HUES64 (cell line): ENCODE measurements at regions not wholly inside any gene's neighbourhood (a gene's known extent, or its start where the extent isn't known, plus 50 kb on each side); places are given as distances from the start of the nearest gene placed in this dataset.

Experiments
- H3K27ac ChIP-seq: 2 replicates; pipeline ENCODE4 v1.7.0; 2013; ENCODE audit warnings: low read depth, low read length, inconsistent platforms
- H3K27me3 ChIP-seq: 2 replicates; pipeline ENCODE4 v1.6.1; 2013; ENCODE audit warnings: mild to moderate bottlenecking, low read length; ENCODE audit not compliant: insufficient read depth
- H3K36me3 ChIP-seq: 2 replicates; pipeline ENCODE4 v1.6.1; 2013; ENCODE audit warnings: mild to moderate bottlenecking, low read length; ENCODE audit not compliant: insufficient read depth
- H3K4me1 ChIP-seq: 2 replicates; pipeline ENCODE4 v1.6.1; 2013; ENCODE audit warnings: mild to moderate bottlenecking, low read length, moderate library complexity; ENCODE audit not compliant: insufficient read depth
- H3K4me3 ChIP-seq: 2 replicates; pipeline ENCODE4 v1.5.1; 2013; ENCODE audit warnings: mild to moderate bottlenecking, low read length, moderate library complexity
- H3K9ac ChIP-seq: 2 replicates; pipeline ENCODE4 v1.6.1; 2013; ENCODE audit warnings: mild to moderate bottlenecking, low read depth, low read length
- H3K9me3 ChIP-seq: 2 replicates; pipeline ENCODE4 v1.6.1; 2013; ENCODE audit warnings: low read depth, low read length; ENCODE audit not compliant: insufficient read depth
- WGBS: fragments of 150-250, 120-280 bp; methylation state at CpG from one replicate; pipeline ENCODE4 v1.1.7; 2013; ENCODE audit warnings: missing lambda C conversion rate; 5-methylcytosine and 5-hydroxymethylcytosine counted together

- Histone ChIP-seq H3K36me3 (no peaks in the 10 kb centered on the region), H3K4me3 (no peak overlapping the region)
Observed at GRCh38 chr13:106789911-106790310, 222.0 kb upstream of the ARGLU1 start.

DNA sequence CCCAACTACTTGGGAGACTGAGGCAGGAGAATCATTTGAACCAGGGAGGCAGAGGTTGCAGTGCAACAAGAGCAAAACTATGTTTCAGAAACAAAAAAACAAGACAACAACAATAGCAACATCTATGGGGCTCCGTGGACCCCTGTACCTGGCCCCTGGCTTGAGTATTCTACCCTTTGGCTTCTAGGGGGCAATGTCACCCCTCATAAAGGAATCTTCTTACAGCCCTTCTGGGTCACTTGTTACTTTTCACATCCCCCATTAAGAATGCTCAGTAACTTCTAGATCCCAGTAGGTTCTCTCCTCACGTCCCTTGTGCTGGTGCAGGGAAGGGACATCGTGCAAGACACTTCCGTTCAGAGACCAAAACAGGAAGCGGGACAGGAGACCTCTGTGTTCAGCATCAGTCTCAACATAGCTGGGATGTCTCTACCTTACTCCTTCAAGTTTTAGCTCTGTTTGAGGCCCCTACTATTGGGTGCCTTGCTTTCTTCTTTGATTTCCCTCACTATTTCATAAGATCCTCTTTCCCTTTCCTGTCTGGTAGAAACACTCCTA is 218.1 kb upstream of the ARGLU1 start:
- no peak overlapping the region for H3K27ac ChIP-seq
- WGBS = 70% methylated on average over 5 of the region's 5 CpGs
- H3K27me3 ChIP-seq = no peaks in the 10 kb centered on the region

More at GRCh38 chr13:106789911-106790310, 222.0 kb upstream of the ARGLU1 start:
- H3K9me3 ChIP-seq = no peaks in the 10 kb centered on the region
- peaks cover 7% of the 10 kb centered on the region; the same call in 1 of the 2 replicates for H3K27me3 ChIP-seq
- no peak overlapping the region for H3K9ac ChIP-seq
- H3K27ac ChIP-seq = no peak overlapping the region
- H3K4me1 ChIP-seq = peaks cover 28% of the 10 kb centered on the region

GRCh38 chr13:106774621-106775020 is 206.7 kb upstream of the ARGLU1 start:
- H3K27me3 ChIP-seq = no peaks in the 10 kb centered on the region
- 100% methylated on average over 1 of the region's 1 CpG for WGBS
- no peaks in the 10 kb centered on the region; the same call in 1 of the 2 replicates for H3K4me1 ChIP-seq
- no peak overlapping the region for H3K4me3 ChIP-seq
- no peaks in the 10 kb centered on the region; the same call in 1 of the 2 replicates for H3K36me3 ChIP-seq
- H3K9me3 ChIP-seq = no peaks in the 10 kb centered on the region
- no peak overlapping the region for H3K9ac ChIP-seq
- no peak overlapping the region for H3K27ac ChIP-seq

More for the DNA sequence above, 218.1 kb upstream of the ARGLU1 start:
- H3K4me3 ChIP-seq = no peak overlapping the region
- peaks cover 15% of the 10 kb centered on the region for H3K4me1 ChIP-seq
- no peak overlapping the region for H3K9ac ChIP-seq
- no peaks in the 10 kb centered on the region for H3K36me3 ChIP-seq
- H3K9me3 ChIP-seq = no peaks in the 10 kb centered on the region

- no peak overlapping the region for H3K9ac ChIP-seq
- no peaks in the 10 kb centered on the region for H3K27me3 ChIP-seq
- peaks cover 13% of the 10 kb centered on the region; the same call in 1 of the 2 replicates for H3K9me3 ChIP-seq
- no peaks in the 10 kb centered on the region; the same call in 1 of the 2 replicates for H3K36me3 ChIP-seq
- H3K4me1 ChIP-seq = no peaks in the 10 kb centered on the region; the same call in 1 of the 2 replicates
- H3K4me3 ChIP-seq = no peak overlapping the region
- H3K27ac ChIP-seq = no peak overlapping the region
- WGBS = 68% methylated on average over 6 of the region's 6 CpGs
Observed at GRCh38 chr13:106772006-106772601, 204.2 kb upstream of the ARGLU1 start.

GRCh38 chr13:106768991-106769390 is 201.1 kb upstream of the ARGLU1 start:
- H3K27me3 ChIP-seq = no peaks in the 10 kb centered on the region
- H3K36me3 ChIP-seq = no peaks in the 10 kb centered on the region
- no peak overlapping the region for H3K27ac ChIP-seq
- H3K9me3 ChIP-seq = peaks cover 22% of the 10 kb centered on the region; the same call in 1 of the 2 replicates
- H3K9ac ChIP-seq = no peak overlapping the region
- H3K4me3 ChIP-seq = no peak overlapping the region
- 92% methylated on average over 3 of the region's 3 CpGs for WGBS
- no peaks in the 10 kb centered on the region; the same call in 1 of the 2 replicates for H3K4me1 ChIP-seq

GRCh38 chr13:106762708-106763107 is 194.8 kb upstream of the ARGLU1 start:
- H3K4me3 ChIP-seq = no peak overlapping the region
- no peaks in the 10 kb centered on the region for H3K4me1 ChIP-seq
- no peaks in the 10 kb centered on the region for H3K36me3 ChIP-seq
- peaks cover 14% of the 10 kb centered on the region; the same call in 1 of the 2 replicates for H3K9me3 ChIP-seq
- no peak overlapping the region for H3K27ac ChIP-seq
- 85% methylated on average over 2 of the region's 3 CpGs for WGBS
- H3K27me3 ChIP-seq = no peaks in the 10 kb centered on the region
- H3K9ac ChIP-seq = no peak overlapping the region

DNA sequence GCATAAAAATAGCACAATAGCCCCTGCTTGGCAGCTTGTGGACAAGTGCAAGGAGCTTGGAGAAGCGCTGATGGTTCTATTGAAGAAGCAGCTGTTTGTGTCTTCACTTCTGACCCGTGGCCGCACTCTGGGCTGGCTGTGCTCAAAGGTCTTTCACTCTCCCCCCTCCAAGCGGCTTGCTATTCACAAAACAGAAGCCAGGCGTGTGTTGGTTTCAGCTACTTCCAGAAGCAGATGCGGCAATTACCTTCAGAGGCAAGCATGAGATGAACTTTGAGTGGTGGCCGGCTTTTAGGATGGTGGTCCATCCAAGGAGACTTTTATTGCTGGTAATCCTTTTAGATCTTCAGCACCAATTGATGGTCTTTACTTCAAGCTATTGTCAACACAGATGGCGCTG is 188.5 kb upstream of the ARGLU1 start:
- Histone ChIP-seq H3K36me3 (no peaks in the 10 kb centered on the region), H3K4me3 (no peak overlapping the region), H3K9me3 (no peaks in the 10 kb centered on the region), H3K27me3 (no peaks in the 10 kb centered on the region), H3K4me1 (peaks cover 24% of the 10 kb centered on the region), H3K27ac (no peak overlapping the region), H3K9ac (no peak overlapping the region)
- WGBS = 78% methylated on average over 8 of the region's 8 CpGs

GRCh38 chr13:106755542-106755941 is 187.6 kb upstream of the ARGLU1 start:
- H3K4me1 ChIP-seq = peaks cover 24% of the 10 kb centered on the region
- no peak overlapping the region for H3K27ac ChIP-seq
- no peaks in the 10 kb centered on the region for H3K36me3 ChIP-seq
- 94% methylated on average over 9 of the region's 9 CpGs for WGBS
- H3K9ac ChIP-seq = no peak overlapping the region
- no peaks in the 10 kb centered on the region for H3K9me3 ChIP-seq
- no peaks in the 10 kb centered on the region for H3K27me3 ChIP-seq
- no peak overlapping the region for H3K4me3 ChIP-seq

DNA sequence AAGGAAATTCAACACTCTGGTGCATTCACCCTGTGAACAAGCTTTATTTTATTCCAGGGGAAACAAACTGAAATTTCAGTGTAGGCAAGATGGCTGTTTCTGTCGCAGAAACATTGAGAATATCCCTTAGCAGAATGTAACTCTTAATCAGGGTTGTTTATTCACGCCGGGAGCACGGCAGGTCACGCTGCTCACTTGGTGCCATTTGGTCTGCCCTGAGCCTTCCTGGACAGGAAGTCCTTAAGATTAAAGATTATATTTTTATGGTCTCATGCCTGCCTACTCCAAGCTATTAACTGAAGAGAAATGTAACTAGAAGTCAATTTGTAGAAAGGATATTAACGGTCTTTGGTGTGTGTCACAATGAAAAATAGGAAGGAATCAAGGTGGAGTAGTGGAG is 185.3 kb upstream of the ARGLU1 start:
- H3K4me1 ChIP-seq = peaks cover 24% of the 10 kb centered on the region
- H3K4me3 ChIP-seq = no peak overlapping the region
- H3K27me3 ChIP-seq = no peaks in the 10 kb centered on the region
- WGBS = 91% methylated on average over 6 of the region's 6 CpGs
- H3K27ac ChIP-seq = no peak overlapping the region
- no peak overlapping the region for H3K9ac ChIP-seq
- H3K9me3 ChIP-seq = no peaks in the 10 kb centered on the region
- no peaks in the 10 kb centered on the region for H3K36me3 ChIP-seq

DNA sequence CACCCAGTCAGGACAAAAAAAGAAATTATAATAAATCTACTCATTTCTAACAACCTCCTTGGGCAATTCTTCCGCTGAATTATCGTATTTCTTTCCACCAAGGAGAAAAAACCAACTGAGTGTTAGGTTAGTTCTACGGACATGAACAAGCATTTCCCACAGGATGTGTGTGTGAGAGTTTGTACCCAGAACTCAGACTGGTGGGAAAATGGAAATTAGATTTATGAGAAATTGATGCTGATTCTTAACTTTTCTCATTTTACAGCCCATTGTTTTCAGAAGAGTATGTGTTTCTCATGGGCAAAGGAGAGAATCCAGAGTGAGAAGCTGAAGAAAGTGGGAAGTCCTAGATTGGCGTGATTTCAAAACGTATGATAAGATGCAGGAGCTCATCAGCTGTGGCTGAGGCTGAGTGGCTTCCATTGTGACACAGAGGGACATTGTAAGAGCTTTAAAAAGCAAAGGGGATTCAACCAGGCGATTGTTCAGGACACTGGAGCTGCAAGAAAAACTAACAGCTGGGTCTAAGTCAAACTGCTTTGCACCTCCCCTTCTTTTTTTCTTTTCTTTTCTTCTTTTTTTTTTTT is 184.7 kb upstream of the ARGLU1 start:
- Histone ChIP-seq H3K27ac (no peak overlapping the region), H3K9me3 (no peaks in the 10 kb centered on the region), H3K4me1 (peaks cover 24% of the 10 kb centered on the region), H3K36me3 (no peaks in the 10 kb centered on the region), H3K4me3 (no peak overlapping the region), H3K9ac (no peak overlapping the region), H3K27me3 (no peaks in the 10 kb centered on the region)
- WGBS = 88% methylated on average over 6 of the region's 6 CpGs

GRCh38 chr13:106748785-106749184 is 180.8 kb upstream of the ARGLU1 start:
- no peak overlapping the region for H3K4me3 ChIP-seq
- H3K9ac ChIP-seq = no peak overlapping the region
- H3K4me1 ChIP-seq = peaks cover 12% of the 10 kb centered on the region
- WGBS = 71% methylated on average over 2 of the region's 2 CpGs
- no peaks in the 10 kb centered on the region for H3K9me3 ChIP-seq
- no peaks in the 10 kb centered on the region for H3K27me3 ChIP-seq
- no peak overlapping the region for H3K27ac ChIP-seq
- no peaks in the 10 kb centered on the region for H3K36me3 ChIP-seq
